Fibroblast of upper back skin (primary cell): ENCODE measurements at regions not wholly inside any gene's neighbourhood (a gene's known extent, or its start where the extent isn't known, plus 50 kb on each side); places are given as distances from the start of the nearest gene placed in this dataset.

ENCODE experiments used
- DNase-seq: peaks from one replicate; pipeline ENCODE4 v3.0.0-alpha.2; 2013

GRCh38 chr6:40312213-40313015, 274.8 kb downstream of the LRFN2 start:
- DNase-seq: peak; percentile 11

DNA sequence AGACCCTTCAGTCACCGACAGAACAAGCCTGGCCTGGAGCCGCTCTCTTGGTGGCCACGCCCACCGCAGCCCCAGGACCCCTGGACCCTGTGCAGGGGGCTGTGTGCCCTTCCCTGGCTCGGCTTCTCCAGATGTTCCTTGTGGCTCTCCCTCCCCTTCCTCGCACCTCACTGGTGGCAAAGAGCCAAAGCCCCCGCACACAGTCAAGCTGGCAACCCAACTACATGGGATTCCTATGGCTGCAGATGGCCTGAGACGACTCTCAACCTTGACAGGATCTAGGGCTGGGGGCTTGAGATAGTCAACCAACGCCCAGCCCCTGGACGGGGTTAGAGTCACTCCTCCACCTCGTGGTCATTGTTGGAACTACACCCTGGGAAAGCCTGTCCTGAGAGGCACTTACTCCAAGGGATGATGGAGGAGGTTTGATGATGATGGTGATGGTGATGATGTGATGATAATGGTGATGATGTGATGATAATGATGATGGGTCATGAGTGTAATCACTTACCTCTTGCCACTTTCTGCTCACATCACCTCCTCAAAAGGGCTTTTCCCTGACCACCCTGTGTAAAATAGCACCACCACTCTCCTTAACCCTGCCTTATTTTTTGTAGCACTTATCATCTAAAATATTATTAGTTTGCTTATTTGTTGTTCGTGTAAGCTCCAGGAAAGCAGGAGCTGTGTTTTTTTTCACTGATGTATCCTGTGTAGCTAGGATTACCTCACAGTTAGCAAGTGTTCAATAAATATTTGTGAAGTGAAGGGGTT, 278.4 kb downstream of the LRFN2 start:
- DNase-seq: peak; percentile 56

DNA sequence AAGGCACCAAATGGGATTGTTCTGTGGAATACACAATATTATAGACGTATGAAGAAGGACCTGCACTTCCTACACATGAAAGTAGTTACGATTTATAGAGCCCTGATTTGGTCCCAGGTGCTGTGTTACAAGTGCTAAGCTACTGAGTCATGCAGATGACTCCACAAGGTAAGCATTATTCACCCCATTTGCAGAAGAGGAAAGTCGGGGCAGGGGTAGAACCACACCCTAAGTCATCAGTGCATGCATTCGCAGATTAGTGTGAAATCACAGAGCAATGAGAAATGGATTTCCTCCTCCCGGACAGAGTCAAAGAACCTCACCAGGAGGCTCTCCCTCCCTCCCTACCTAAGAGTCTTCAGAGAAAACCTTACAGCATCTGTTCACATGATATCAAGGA, 279.5 kb downstream of the LRFN2 start:
- no peak for DNase-seq

GRCh38 chr6:40302856-40303454, 284.2 kb downstream of the LRFN2 start:
- DNase-seq: no peak

GRCh38 chr6:40299681-40300080, 287.5 kb downstream of the LRFN2 start:
- no peak for DNase-seq

GRCh38 chr6:40298207-40298606, 289.0 kb downstream of the LRFN2 start:
- no peak for DNase-seq

- peak; percentile 12 for DNase-seq
Measured at GRCh38 chr6:40295251-40295950, 291.8 kb downstream of the LRFN2 start.

DNA sequence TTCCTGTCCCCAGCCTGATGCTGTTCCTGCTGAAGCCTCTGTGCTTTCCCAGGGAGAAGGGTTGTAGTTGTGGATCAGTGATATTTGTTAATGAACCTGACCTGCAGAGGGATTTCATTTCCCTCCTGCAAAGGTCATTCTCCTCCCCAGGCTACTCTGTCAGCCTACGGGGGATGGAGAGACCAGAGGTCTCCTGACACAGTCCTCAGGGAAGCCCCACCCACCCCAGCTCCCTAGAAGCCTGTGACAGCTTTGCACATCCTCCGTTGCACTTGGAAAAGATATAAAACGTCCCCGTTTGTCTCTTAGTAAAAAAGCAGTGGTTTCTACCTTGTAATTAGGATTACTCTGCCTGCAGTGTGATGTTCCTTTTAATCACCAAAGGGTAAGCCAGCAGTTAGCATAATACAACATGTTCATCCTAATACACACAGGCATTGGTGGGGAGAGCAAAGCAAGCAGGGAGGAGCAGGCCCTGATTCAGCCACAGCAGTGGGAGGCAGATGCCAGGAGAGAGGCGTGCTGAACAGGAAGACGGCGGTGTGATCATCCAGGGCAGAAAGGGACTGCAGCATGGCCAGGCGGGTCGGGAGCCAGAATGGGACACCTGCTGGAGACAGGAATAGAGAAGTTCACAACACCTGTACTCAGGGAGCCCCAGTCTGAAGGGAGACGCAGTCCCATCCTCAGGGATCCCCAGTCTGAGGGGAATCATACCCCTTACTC, 293.5 kb downstream of the LRFN2 start:
- DNase-seq: no peak

- no peak for DNase-seq
Measured at GRCh38 chr6:40293060-40293459, 294.1 kb downstream of the LRFN2 start.

DNA sequence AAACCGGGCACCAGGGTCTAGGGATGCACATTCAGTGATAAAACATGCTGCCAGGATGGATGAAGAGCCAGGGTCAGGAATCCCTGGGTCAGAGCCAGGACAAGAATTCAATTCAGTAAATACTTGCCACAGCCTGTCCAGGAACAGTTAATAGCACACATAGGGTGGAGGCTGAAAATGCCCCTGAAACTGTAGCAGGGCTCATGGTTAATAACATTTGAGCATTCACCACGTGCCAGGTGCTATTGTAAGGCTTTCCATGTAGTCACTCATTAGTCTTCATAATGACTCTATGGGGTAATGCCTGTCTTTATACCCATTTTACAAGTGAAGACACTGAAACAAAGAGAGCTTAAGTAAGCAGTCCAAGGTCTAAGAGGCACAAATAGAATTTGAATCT, 296.3 kb downstream of the LRFN2 start:
- no peak for DNase-seq

- DNase-seq: no peak
Measured at GRCh38 chr6:40288919-40289318, 298.2 kb downstream of the LRFN2 start.

DNA sequence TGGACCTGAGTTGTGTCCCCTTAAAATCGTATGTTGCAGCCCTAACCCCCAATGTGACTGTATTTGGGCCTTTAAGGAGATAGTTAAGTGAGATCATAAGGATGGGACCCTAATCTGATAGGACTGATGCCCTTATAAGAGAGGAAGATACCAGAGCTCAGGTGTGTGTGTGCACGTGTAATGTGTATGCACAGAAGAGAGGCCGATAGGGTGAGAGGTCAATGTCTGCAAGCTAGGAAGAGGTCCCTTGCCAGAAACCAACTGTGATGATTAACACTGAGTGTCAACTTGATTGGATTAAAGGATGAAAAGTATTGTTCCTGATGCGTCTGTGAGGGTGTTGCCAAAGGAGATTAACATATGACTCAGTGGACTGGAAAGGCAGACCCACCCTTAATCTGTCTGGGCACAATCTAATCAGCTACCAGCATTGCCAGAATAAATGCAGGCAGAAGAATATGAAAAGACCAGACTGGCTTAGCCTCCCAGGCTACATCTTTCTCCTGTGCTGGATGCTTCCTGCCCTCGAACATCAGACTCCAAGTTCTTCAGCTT, 299.8 kb downstream of the LRFN2 start:
- DNase-seq: no peak

- no peak for DNase-seq
Measured at GRCh38 chr6:40286721-40287120, 300.4 kb downstream of the LRFN2 start.

DNA sequence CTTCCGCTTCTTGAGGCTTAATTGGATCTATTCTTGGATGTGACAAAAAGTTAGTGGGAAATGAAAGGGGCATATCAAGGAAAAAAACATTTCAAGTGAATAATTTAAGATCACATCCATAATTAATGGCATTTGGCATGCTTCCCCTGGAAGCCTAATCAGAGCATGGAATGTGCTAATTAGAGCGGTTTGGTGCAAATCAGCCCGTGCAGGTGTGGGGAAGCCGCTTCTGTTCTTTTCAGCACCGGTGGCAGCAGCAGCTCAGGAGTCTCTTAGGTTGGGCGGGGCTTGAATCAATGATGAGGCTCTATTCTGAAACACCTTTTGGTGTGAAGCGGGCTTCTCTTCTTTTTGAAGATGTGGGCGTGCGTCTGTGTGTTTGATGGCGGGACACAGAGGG, 301.2 kb downstream of the LRFN2 start:
- DNase-seq: no peak

- DNase-seq: no peak
Measured at GRCh38 chr6:40285535-40285934, 301.6 kb downstream of the LRFN2 start.

DNA sequence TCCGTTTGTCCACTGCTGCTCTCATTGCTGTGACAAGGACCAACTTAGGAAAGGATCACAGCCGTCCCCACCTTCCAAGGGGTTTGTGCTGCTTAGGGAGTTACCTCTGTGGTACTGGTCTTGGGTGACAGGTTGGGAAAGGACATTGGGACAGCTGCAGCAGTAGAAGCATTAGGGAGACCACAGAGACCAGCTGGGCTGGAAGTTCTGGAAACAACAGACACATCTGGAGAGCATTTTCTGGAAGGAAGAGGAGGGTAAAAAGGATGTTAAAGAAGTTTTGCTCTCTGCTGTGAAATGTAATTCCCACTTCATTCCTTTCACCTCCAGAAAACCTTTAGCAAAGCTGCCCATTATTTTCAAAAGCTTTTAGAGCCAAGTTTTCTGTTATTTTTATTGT, 304.2 kb downstream of the LRFN2 start:
- DNase-seq: no peak

- DNase-seq: no peak
Measured at GRCh38 chr6:40281402-40281801, 305.8 kb downstream of the LRFN2 start.

DNA sequence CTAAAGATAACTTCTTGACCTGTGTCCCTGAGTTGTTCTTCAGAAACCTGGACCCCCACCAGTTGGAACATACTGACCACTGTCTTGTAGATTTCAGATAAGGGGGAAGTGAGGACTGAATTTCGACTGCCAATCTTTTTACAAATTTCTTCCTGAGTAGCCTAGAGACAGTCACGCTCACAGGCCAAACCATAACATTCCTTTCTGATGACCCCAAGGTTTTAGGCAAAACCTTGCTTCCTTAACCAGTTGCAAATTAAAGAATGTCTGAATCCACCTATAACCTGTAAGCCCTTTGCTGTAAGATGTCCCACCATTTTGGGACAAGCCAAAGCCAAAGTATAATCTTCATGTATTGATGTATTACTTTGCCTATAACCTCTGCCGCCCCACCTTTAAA, 306.9 kb downstream of the LRFN2 start:
- DNase-seq: no peak

- no peak for DNase-seq
Measured at GRCh38 chr6:40276141-40276540, 311.0 kb downstream of the LRFN2 start.

DNA sequence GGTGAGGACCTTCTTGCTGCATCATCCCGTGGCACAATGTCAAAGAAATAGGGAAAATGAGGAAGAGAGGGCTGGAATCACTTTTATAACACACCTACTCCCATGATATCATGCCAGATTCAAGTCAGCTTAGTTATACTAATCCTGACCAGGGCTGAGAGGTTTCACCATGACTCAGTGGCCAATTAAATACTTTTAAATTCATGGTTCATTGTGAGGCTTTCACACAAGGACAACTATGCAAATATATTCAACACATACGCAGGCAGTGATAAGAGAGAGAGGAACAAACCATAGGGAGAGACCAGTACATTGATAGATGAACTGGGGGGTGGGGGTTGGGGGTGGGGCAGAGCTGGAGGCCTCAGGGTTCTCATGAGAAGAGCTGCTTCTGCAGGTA, 313.1 kb downstream of the LRFN2 start:
- no peak for DNase-seq

DNA sequence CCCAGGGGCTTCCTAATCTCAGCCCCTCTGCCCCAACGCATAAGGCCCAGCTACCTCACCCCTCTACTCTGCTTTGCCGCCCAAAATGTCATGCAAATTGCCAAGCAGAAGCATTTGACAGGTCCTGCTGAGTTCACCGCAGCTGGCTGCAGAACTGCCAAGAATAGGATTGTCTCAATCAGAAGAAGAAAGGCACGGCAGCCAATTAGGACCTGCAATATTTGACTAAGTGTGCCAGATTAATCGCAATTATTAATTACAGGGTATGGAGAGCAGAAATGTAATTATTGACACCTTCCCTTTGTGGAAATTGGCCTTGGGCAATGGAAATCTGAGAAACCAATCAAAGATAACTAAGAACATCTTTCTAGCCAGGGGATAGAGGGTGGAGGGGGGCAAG, 318.6 kb downstream of the LRFN2 start:
- no peak for DNase-seq

GRCh38 chr6:40268166-40268565, 319.0 kb downstream of the LRFN2 start:
- DNase-seq: no peak
